Omental fat pad (tissue), 3 donors: ENCODE measurements at regions not wholly inside any gene's neighbourhood (a gene's known extent, or its start where the extent isn't known, plus 50 kb on each side); places are given as distances from the start of the nearest gene placed in this dataset.

Experiments used
- ATAC-seq: fragments of 150-250 bp; one replicate; pipeline ENCODE4 v1.9.1; 2016; ENCODE audit warnings: mild to moderate bottlenecking, moderate library complexity; ENCODE audit not compliant: low FRiP score
- DNase-seq: peaks from one replicate; pipeline ENCODE4 v3.0.0-alpha.2; 2019; ENCODE audit warnings: low spot score
- TF ChIP-seq, protein P1 (sequence below), 3 donors: fragments of 450-650 bp; IDR thresholded peaks; one replicate each; pipeline ENCODE4 v1.5.1; 2016 to 2017; ENCODE audit warnings: antibody characterized with exemption in 3 of 3, mild to moderate bottlenecking in 3 of 3, moderate library complexity in 2 of 3

DNA sequence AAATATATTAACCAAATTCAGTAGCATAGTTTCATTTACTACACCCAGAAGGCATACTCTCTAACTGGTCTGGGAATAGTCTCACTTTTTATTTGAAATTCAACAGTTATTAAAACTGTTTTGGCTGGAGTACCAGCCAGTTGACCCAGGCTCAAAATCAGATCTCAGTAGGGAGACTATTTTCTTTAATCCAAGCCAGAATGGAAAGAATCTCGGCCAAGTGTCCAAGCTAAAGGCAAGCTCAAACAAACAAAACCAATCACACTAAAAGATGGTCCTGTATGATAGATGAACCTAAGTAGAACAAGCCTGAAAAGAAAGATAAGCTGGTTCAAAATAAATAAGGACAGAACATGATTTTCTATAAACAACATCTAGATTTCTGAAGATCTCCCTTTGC, 259.6 kb upstream of the POM121L12 start:
- ATAC-seq (no peak), DNase-seq (no peak)
- TF ChIP-seq, protein P1, sequence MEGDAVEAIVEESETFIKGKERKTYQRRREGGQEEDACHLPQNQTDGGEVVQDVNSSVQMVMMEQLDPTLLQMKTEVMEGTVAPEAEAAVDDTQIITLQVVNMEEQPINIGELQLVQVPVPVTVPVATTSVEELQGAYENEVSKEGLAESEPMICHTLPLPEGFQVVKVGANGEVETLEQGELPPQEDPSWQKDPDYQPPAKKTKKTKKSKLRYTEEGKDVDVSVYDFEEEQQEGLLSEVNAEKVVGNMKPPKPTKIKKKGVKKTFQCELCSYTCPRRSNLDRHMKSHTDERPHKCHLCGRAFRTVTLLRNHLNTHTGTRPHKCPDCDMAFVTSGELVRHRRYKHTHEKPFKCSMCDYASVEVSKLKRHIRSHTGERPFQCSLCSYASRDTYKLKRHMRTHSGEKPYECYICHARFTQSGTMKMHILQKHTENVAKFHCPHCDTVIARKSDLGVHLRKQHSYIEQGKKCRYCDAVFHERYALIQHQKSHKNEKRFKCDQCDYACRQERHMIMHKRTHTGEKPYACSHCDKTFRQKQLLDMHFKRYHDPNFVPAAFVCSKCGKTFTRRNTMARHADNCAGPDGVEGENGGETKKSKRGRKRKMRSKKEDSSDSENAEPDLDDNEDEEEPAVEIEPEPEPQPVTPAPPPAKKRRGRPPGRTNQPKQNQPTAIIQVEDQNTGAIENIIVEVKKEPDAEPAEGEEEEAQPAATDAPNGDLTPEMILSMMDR (IDR thresholded peaks at IDR 0.05), result no peak

DNA sequence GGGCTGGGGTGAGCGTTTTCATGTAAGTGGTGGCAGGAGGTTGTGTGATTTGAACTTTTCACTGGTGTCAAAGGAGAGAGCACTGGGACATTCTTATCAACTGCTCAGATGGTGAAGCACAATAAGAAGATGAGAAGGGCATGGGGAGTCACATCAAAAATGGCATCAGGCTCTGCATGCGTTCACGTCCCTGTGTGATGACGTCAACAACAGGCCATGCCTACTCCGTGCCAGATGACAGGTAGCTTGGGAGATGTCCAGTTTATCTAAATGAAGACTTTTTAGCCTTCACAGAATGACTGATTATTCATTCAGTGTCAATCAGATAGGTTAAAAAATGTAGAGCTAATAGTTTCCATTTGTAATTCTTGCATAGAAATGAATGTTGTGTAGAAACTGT, 264.3 kb upstream of the POM121L12 start:
- DNase-seq (no peak), ATAC-seq (no peak)
- TF ChIP-seq, protein P1 (IDR thresholded peaks at IDR 0.05), result no peak

DNA sequence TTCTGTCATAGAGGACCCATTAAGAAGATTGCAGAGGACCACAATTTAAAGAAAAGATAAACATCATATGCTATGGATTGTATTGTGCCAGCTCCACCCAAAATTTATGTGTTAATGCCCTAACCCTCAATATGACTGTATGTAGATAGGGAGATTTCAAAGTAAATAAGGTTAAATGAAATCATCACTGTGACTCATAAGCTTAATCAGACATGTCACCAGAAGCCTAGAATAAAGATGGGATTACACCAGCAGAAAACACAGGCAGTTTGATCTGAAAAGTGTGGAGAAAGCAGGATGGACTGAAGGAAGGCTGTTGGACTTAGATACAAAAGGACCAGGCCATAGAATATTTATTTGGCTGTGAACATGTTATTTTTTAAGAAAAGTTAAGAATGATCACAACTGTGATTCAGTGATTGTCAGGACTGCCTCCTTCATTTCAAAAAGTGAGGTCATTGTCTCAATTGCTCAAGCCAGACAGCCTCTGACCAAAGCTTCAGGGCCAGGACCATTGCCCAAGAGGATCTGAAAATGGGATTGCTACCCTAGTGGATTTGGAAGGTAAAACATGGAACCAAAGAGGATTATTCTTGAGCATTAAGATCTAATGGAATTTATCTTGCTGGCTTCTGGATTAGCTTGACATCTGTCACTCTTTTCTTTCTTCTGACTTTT, 270.8 kb upstream of the POM121L12 start:
- DNase-seq, result no peak
- TF ChIP-seq, protein P1 (IDR thresholded peaks at IDR 0.05), result no peak
- no peak for ATAC-seq

DNA sequence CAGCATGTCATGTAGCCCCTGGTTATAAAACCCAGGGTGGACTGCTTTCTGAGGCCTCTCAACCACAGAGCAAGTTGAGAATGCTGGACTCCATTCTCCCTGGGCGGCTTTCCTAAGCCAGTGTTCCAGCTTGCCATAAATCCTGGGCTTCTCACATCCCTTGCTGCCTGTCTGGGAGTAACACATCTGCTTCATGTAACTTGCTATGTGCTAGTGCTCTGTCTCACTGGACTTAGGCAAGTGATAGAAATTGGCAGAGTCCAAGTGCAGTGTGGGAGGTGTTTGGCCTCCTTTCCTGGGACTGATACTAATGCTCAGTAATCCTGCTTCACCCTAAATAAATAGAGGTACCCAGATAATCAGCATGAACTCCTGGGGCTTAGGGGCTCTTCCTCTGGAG, 277.1 kb upstream of the POM121L12 start:
- ATAC-seq, result peak; percentile 37
- TF ChIP-seq, protein P1 (IDR thresholded peaks at IDR 0.05), result no peak
- DNase-seq, result no peak

DNA sequence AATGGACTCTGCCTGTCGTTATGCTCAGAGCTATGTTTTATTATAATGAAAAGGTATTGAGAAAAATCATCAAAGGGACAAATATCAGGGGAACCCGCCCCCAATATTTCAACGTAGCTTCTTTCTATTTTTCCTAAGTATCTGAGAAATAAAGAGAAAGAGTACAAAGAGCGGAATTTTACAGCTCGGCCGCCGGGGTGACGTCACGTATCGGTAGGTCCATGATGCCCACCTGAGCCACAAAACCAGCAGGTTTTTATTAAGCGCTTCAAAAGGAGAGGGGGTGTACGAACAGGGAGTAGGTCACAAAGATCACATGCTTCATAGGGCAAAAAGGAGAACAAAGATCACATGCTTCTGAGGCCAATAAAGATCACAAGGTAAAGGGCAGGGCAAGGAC, 281.6 kb upstream of the POM121L12 start:
- DNase-seq (no peak), ATAC-seq (no peak)
- TF ChIP-seq, protein P1 (IDR thresholded peaks at IDR 0.05), result no peak

DNA sequence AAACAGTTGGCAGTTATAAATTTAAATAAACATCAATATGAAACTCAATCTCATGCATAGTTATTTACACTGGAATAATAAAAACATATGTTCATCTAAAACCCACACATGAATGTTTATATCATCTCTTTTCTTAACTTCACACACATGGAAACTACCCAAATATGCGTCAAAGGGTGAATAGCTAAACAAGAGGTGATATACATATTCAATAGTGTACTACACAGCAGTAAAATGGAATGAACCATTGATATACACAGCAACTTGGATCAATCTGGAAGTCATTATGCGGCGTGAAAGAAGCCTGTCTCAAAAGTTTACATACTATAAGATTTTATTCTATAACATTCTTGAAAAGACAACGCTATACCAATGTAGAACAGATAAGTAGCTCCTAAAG, 282.5 kb upstream of the POM121L12 start:
- TF ChIP-seq, protein P1 (IDR thresholded peaks at IDR 0.05), result no peak
- DNase-seq (no peak), ATAC-seq (no peak)

DNA sequence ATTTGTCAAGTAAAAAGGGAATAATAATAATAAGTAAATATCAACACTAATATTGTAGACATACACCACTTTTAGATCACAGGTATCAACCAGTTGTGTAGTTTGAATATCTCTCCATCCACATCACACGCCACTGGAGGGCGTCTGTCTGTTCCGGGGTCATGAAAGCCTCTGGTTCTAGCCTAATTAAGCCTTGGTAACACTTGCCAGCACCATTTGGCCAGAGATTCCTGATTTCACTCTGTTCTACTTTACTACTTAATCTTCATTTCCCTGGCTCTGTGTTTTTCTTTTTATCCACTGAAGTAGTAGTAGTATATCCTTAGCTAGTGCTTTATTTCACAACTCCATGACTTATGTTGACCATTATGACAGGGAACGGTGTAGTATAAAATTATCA, 285.6 kb upstream of the POM121L12 start:
- DNase-seq (no peak), ATAC-seq (no peak)
- TF ChIP-seq, protein P1 (IDR thresholded peaks at IDR 0.05), result no peak
